SK-N-SH treated with all-trans-retinoic acid at 6 μM for 48 hours (cell line): ENCODE measurements at regions not wholly inside any gene's neighbourhood (a gene's known extent, or its start where the extent isn't known, plus 50 kb on each side); places are given as distances from the start of the nearest gene placed in this dataset.

ENCODE experiments used
- ATAC-seq: fragments of 200-7000 bp; cut with Tn5 transposase; 3 replicates; pipeline ENCODE4 v1.9.1; 2020; ENCODE audit warnings: mild to moderate bottlenecking, moderate library complexity
- ARNTL ChIP-seq: fragments of 450-650 bp; formaldehyde crosslinking; IDR thresholded peaks from 2 replicates; pipeline ENCODE4 v1.5.0; 2020; ENCODE audit warnings: low read depth, mild to moderate bottlenecking, moderate library complexity, borderline replicate concordance
- BACH2 ChIP-seq: fragments of 250-450 bp; sonication (Bioruptor Pico); IDR thresholded peaks from 2 replicates; pipeline ENCODE4 v1.9.0; 2021; ENCODE audit warnings: mild to moderate bottlenecking, borderline replicate concordance
- ESRRG ChIP-seq: fragments of 250-450 bp; sonication (Bioruptor Pico); IDR thresholded peaks from 2 replicates; pipeline ENCODE4 v1.6.1; 2021; ENCODE audit warnings: mild to moderate bottlenecking
- GLIS3 ChIP-seq: fragments of 250-450 bp; sonication (Bioruptor Pico); IDR thresholded peaks from 2 replicates; pipeline ENCODE4 v1.5.0; 2020; ENCODE audit warnings: mild to moderate bottlenecking, moderate library complexity
- ISL1 ChIP-seq: fragments of 250-450 bp; sonication (Bioruptor Pico); IDR thresholded peaks from 2 replicates; pipeline ENCODE4 v2.1.2; 2022; ENCODE audit warnings: mild to moderate bottlenecking, moderate library complexity
- OSR1 ChIP-seq: fragments of 250-450 bp; sonication (Bioruptor Pico); IDR thresholded peaks from 2 replicates; pipeline ENCODE4 v1.8.0; 2022; ENCODE audit warnings: moderate library complexity, mild to moderate bottlenecking, inconsistent platforms
- PPARA ChIP-seq: fragments of 250-450 bp; sonication (Bioruptor Pico); IDR thresholded peaks from 2 replicates; pipeline ENCODE4 v1.5.0; 2020; ENCODE audit warnings: mild to moderate bottlenecking, borderline replicate concordance
- SNAI2 ChIP-seq: fragments of 250-450 bp; sonication (Bioruptor Pico); IDR thresholded peaks from 2 replicates; pipeline ENCODE4 v1.5.0; 2020; ENCODE audit warnings: mild to moderate bottlenecking, moderate library complexity
- TCF4 ChIP-seq: fragments of 250-450 bp; sonication (Bioruptor Pico); IDR thresholded peaks from 2 replicates; pipeline ENCODE4 v1.8.0; 2021; ENCODE audit warnings: mild to moderate bottlenecking, moderate library complexity, borderline replicate concordance
- TOX ChIP-seq: fragments of 250-450 bp; sonication (Bioruptor Pico); IDR thresholded peaks from 2 replicates; pipeline ENCODE4 v1.8.0; 2021; ENCODE audit warnings: mild to moderate bottlenecking, moderate library complexity, borderline replicate concordance
- ZFP3 ChIP-seq: fragments of 250-450 bp; sonication (Bioruptor Pico); IDR thresholded peaks from 2 replicates; pipeline ENCODE4 v1.5.0; 2020; ENCODE audit warnings: mild to moderate bottlenecking, moderate library complexity
- ZFP30 ChIP-seq: fragments of 450-650 bp; formaldehyde crosslinking; IDR thresholded peaks from 2 replicates; pipeline ENCODE4 v1.5.0; 2022; ENCODE audit warnings: mild to moderate bottlenecking, moderate library complexity
- ZNF565 ChIP-seq: fragments of 450-650 bp; formaldehyde crosslinking; conservative IDR thresholded peaks from 2 replicates; pipeline ENCODE4 v1.5.0; 2020; ENCODE audit warnings: low read depth, mild to moderate bottlenecking, moderate library complexity
- ZNF70 ChIP-seq: fragments of 450-650 bp; formaldehyde crosslinking; IDR thresholded peaks from 2 replicates; pipeline ENCODE4 v1.5.0; 2020; ENCODE audit warnings: mild to moderate bottlenecking, moderate library complexity
- ZNF8 ChIP-seq: fragments of 450-650 bp; formaldehyde crosslinking; IDR thresholded peaks from 2 replicates; pipeline ENCODE4 v1.5.0; 2020; ENCODE audit warnings: mild to moderate bottlenecking, moderate library complexity
- TF ChIP-seq, protein P1 (sequence below): fragments of 250-450 bp; sonication (Bioruptor Pico); IDR thresholded peaks from 2 replicates; pipeline ENCODE4 v1.5.1; 2021; ENCODE audit warnings: mild to moderate bottlenecking, moderate library complexity
- TF ChIP-seq, protein P2 (sequence below): fragments of 250-450 bp; sonication (Bioruptor Pico); IDR thresholded peaks from 2 replicates; pipeline ENCODE4 v1.5.1; 2020; ENCODE audit warnings: low read depth, mild to moderate bottlenecking, moderate library complexity
- TF ChIP-seq, protein P3 (sequence below): fragments of 250-450 bp; sonication (Bioruptor Pico); IDR thresholded peaks from 2 replicates; pipeline ENCODE4 v1.8.0; 2021; ENCODE audit warnings: low read depth, mild to moderate bottlenecking, moderate library complexity, borderline replicate concordance
- TF ChIP-seq, protein P4 (sequence below): fragments of 250-450 bp; sonication (Bioruptor Pico); IDR thresholded peaks from 2 replicates; pipeline ENCODE4 v1.5.0; 2020; ENCODE audit warnings: mild to moderate bottlenecking, moderate library complexity
- TF ChIP-seq, protein P5 (sequence below): fragments of 250-450 bp; sonication (Bioruptor Pico); IDR thresholded peaks from 2 replicates; pipeline ENCODE4 v1.8.0; 2020; ENCODE audit warnings: mild to moderate bottlenecking, moderate library complexity, borderline replicate concordance

DNA sequence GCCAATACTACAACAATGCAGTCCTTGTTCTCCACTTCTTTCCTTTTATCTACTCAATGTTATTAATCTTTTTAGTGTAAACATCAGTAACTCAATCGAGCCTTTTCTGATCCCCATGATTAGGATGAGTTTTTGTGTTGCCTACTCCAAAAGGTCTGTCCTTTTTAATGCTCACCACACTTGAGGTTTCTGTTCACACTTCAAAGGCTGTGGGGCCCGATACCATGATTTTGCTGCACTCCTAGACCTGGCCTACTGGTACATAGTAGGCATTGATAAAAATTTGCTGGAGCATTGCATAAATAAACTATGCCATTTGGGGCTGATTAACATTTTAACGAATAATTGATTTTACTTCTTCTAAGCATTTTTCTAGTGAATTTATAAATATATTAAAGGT is 125.4 kb upstream of the KLF12 start (continued):
- TF ChIP-seq, protein P1, sequence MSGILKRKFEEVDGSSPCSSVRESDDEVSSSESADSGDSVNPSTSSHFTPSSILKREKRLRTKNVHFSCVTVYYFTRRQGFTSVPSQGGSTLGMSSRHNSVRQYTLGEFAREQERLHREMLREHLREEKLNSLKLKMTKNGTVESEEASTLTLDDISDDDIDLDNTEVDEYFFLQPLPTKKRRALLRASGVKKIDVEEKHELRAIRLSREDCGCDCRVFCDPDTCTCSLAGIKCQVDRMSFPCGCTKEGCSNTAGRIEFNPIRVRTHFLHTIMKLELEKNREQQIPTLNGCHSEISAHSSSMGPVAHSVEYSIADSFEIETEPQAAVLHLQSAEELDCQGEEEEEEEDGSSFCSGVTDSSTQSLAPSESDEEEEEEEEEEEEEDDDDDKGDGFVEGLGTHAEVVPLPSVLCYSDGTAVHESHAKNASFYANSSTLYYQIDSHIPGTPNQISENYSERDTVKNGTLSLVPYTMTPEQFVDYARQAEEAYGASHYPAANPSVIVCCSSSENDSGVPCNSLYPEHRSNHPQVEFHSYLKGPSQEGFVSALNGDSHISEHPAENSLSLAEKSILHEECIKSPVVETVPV (CRISPR knock-in tag), result no peak
- no peak for TF ChIP-seq ZNF565
- no peak for TF ChIP-seq OSR1 (CRISPR knock-in tag)
- TF ChIP-seq GLIS3 (CRISPR knock-in tag), result no peak

DNA sequence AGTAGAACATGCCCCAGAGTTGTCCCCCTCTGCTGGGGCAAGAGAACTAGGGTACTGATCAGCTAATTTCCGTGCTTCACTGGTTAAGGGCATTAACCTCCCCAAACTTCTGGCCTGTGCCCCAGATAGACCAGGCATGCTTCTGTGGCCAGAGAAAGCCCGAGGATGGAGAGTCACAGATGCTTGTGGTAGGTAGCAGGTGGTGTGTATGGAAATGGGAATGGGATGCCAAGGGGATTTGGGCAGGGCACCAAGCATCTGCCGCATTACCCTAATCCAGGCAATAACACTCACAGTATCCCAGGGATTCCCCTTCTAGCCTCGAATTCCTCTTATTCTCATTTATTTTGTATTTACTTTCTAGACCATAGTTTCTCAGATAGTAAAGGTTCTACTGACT is 124.8 kb upstream of the KLF12 start:
- no peak for ATAC-seq
- TF ChIP-seq TCF4, result no peak
- TF ChIP-seq, protein P2, sequence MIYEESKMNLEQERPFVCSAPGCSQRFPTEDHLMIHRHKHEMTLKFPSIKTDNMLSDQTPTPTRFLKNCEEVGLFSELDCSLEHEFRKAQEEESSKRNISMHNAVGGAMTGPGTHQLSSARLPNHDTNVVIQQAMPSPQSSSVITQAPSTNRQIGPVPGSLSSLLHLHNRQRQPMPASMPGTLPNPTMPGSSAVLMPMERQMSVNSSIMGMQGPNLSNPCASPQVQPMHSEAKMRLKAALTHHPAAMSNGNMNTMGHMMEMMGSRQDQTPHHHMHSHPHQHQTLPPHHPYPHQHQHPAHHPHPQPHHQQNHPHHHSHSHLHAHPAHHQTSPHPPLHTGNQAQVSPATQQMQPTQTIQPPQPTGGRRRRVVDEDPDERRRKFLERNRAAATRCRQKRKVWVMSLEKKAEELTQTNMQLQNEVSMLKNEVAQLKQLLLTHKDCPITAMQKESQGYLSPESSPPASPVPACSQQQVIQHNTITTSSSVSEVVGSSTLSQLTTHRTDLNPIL, result no peak

DNA sequence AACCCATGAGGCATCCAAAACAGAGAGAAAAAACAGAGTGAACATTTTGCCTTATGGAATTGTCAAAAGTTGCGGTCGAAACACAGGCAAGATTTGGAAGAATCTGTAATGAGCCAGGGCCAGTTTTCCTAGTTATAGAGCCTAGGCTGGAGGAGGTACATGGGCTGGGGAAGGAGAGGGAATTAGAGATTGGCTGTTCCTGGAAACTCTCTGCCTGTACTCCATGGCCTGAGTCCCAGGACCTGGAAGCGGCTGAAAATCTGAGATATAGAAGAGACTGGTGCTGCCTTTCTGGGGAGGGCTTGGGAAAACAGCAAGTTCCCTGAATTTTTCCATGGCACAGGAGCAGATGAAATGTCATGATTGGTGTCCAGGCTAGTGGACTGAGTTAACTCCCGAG is 122.8 kb upstream of the KLF12 start:
- no peak for ATAC-seq
- TF ChIP-seq BACH2 (CRISPR knock-in tag) (no peak), OSR1 (CRISPR knock-in tag) (no peak), ISL1 (CRISPR knock-in tag) (no peak), ARNTL (CRISPR knock-in tag) (no peak), ZNF8 (CRISPR knock-in tag) (no peak), ZFP3 (CRISPR knock-in tag) (no peak), ZFP30 (CRISPR knock-in tag) (no peak), ZNF70 (CRISPR knock-in tag) (no peak), SNAI2 (CRISPR knock-in tag) (no peak), ZNF565 (no peak), TCF4 (no peak), PPARA (CRISPR knock-in tag) (no peak), TOX (no peak), ESRRG (CRISPR knock-in tag) (no peak)
- TF ChIP-seq, protein P3, sequence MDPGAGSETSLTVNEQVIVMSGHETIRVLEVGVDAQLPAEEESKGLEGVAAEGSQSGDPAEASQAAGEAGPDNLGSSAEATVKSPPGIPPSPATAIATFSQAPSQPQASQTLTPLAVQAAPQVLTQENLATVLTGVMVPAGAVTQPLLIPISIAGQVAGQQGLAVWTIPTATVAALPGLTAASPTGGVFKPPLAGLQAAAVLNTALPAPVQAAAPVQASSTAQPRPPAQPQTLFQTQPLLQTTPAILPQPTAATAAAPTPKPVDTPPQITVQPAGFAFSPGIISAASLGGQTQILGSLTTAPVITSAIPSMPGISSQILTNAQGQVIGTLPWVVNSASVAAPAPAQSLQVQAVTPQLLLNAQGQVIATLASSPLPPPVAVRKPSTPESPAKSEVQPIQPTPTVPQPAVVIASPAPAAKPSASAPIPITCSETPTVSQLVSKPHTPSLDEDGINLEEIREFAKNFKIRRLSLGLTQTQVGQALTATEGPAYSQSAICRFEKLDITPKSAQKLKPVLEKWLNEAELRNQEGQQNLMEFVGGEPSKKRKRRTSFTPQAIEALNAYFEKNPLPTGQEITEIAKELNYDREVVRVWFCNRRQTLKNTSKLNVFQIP, result no peak
- TF ChIP-seq, protein P4, sequence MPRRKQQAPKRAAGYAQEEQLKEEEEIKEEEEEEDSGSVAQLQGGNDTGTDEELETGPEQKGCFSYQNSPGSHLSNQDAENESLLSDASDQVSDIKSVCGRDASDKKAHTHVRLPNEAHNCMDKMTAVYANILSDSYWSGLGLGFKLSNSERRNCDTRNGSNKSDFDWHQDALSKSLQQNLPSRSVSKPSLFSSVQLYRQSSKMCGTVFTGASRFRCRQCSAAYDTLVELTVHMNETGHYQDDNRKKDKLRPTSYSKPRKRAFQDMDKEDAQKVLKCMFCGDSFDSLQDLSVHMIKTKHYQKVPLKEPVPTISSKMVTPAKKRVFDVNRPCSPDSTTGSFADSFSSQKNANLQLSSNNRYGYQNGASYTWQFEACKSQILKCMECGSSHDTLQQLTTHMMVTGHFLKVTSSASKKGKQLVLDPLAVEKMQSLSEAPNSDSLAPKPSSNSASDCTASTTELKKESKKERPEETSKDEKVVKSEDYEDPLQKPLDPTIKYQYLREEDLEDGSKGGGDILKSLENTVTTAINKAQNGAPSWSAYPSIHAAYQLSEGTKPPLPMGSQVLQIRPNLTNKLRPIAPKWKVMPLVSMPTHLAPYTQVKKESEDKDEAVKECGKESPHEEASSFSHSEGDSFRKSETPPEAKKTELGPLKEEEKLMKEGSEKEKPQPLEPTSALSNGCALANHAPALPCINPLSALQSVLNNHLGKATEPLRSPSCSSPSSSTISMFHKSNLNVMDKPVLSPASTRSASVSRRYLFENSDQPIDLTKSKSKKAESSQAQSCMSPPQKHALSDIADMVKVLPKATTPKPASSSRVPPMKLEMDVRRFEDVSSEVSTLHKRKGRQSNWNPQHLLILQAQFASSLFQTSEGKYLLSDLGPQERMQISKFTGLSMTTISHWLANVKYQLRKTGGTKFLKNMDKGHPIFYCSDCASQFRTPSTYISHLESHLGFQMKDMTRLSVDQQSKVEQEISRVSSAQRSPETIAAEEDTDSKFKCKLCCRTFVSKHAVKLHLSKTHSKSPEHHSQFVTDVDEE (CRISPR knock-in tag), result no peak
- TF ChIP-seq, protein P5, sequence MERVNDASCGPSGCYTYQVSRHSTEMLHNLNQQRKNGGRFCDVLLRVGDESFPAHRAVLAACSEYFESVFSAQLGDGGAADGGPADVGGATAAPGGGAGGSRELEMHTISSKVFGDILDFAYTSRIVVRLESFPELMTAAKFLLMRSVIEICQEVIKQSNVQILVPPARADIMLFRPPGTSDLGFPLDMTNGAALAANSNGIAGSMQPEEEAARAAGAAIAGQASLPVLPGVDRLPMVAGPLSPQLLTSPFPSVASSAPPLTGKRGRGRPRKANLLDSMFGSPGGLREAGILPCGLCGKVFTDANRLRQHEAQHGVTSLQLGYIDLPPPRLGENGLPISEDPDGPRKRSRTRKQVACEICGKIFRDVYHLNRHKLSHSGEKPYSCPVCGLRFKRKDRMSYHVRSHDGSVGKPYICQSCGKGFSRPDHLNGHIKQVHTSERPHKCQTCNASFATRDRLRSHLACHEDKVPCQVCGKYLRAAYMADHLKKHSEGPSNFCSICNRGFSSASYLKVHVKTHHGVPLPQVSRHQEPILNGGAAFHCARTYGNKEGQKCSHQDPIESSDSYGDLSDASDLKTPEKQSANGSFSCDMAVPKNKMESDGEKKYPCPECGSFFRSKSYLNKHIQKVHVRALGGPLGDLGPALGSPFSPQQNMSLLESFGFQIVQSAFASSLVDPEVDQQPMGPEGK (CRISPR knock-in tag), result no peak
- TF ChIP-seq, protein P1 (CRISPR knock-in tag), result no peak
- TF ChIP-seq, protein P2, result no peak
